ENCODE measurements at regions not wholly inside any gene's neighbourhood (a gene's known extent, or its start where the extent isn't known, plus 50 kb on each side); places are given as distances from the start of the nearest gene placed in this dataset.

DNA sequence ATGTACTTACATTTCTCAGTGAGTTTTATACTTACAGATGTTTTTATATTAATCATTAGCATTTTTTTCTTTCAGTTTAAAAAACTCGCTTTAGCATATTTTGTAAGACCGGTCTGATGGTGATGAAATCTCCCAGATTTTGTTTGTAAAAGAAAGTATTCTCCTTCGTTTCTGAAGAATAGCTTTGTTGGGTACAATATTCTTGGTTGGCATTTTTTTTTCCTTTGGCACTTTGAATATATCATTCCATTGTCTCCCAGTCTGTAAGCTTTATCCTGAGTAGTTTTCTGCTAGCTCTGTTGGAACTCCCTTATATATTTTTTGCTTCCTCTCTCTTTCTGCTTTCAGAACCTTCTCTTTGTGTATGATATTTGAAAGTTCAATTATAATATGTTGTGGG is 412.6 kb downstream of the RASEF start:
- Histone ChIP-seq H3K27ac (ENCODE audit: low read depth) (no peak overlapping the region), H3K4me1 (ENCODE audit: insufficient read depth) (no peaks in the 10 kb centered on the region), H3K4me3 (ENCODE audit: low read depth, low read length) (no peak overlapping the region), H3K36me3 (ENCODE audit: insufficient read depth) (no peaks in the 10 kb centered on the region)
- 88% methylated on average over 3 of the region's 3 CpGs for WGBS
- DNase-seq (ENCODE audit: extremely low spot score): no peak

GRCh38 chr9:82651474-82651873 is 411.5 kb downstream of the RASEF start:
- no peaks in the 10 kb centered on the region for H3K4me1 ChIP-seq (ENCODE audit: insufficient read depth)
- H3K27ac ChIP-seq (ENCODE audit: low read depth): no peak overlapping the region
- 94% methylated on average over 2 of the region's 2 CpGs for WGBS
- DNase-seq (ENCODE audit: extremely low spot score): no peak
- H3K36me3 ChIP-seq (ENCODE audit: insufficient read depth): no peaks in the 10 kb centered on the region
- H3K4me3 ChIP-seq (ENCODE audit: low read depth, low read length): no peak overlapping the region

DNA sequence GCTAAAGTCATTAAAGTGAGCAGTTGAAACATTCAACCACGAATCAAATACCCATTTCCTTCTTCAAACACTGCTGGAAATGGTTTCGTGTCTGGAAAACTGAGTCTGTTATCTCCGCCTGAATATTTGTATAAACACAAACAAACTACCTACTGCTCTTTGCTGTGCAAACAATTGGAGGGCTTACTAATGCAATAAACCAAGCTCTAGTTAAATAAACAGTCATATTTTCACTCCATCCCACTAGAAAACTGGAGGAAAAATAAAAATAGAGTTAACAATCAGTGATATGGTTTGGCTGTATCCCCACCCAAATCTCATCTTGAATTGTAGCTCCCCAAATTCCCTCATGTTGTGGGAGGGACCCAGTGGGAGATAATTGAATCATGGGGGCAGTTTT is 397.6 kb downstream of the RASEF start:
- Histone ChIP-seq H3K36me3 (ENCODE audit: insufficient read depth) (no peaks in the 10 kb centered on the region), H3K27ac (ENCODE audit: low read depth) (no peak overlapping the region), H3K4me1 (ENCODE audit: insufficient read depth) (no peaks in the 10 kb centered on the region), H3K4me3 (ENCODE audit: low read depth, low read length) (no peak overlapping the region)
- WGBS: 69% methylated on average over 3 of the region's 3 CpGs
- no peak for DNase-seq (ENCODE audit: extremely low spot score)

- H3K4me1 ChIP-seq (ENCODE audit: insufficient read depth): no peaks in the 10 kb centered on the region
- H3K4me3 ChIP-seq (ENCODE audit: low read depth, low read length): no peak overlapping the region
- no peak for DNase-seq (ENCODE audit: extremely low spot score)
- no peak overlapping the region for H3K27ac ChIP-seq (ENCODE audit: low read depth)
- WGBS: 80% methylated on average over 5 of the region's 5 CpGs
- no peaks in the 10 kb centered on the region for H3K36me3 ChIP-seq (ENCODE audit: insufficient read depth)
These were observed 394.2 kb downstream of the RASEF start for GRCh38 chr9:82668689-82669199.

GRCh38 chr9:82670000-82670399 is 392.9 kb downstream of the RASEF start:
- Histone ChIP-seq H3K4me1 (ENCODE audit: insufficient read depth) (no peaks in the 10 kb centered on the region), H3K36me3 (ENCODE audit: insufficient read depth) (no peaks in the 10 kb centered on the region), H3K4me3 (ENCODE audit: low read depth, low read length) (no peak overlapping the region), H3K27ac (ENCODE audit: low read depth) (no peak overlapping the region)
- no peak for DNase-seq (ENCODE audit: extremely low spot score)
- 74% methylated on average over 3 of the region's 3 CpGs for WGBS

GRCh38 chr9:82670726-82671125 is 392.2 kb downstream of the RASEF start:
- no peak overlapping the region for H3K4me3 ChIP-seq (ENCODE audit: low read depth, low read length)
- no peak for DNase-seq (ENCODE audit: extremely low spot score)
- WGBS: 96% methylated on average over 1 of the region's 1 CpG

DNA sequence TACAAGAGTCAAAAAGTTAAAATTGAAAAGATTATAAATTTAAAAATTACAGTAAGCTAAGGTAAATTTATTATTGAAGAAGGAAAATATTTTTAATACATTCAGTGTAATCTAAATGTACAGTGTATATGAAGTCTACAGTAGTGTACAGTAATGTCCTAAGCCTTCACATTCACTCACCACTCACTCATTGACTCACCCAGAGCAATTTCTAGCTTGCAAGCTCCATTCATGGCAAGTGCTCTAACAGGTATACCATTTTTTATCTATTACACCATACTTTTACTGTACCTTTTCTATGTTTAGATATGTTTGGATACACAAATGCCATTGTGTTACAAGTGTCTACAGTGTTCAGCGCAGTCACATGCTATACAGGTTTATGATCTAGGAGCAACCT is 389.7 kb downstream of the RASEF start:
- Histone ChIP-seq H3K36me3 (ENCODE audit: insufficient read depth) (no peaks in the 10 kb centered on the region), H3K4me3 (ENCODE audit: low read depth, low read length) (no peak overlapping the region), H3K27ac (ENCODE audit: low read depth) (no peak overlapping the region), H3K4me1 (ENCODE audit: insufficient read depth) (no peaks in the 10 kb centered on the region)
- 99% methylated on average over 1 of the region's 1 CpG for WGBS
- no peak for DNase-seq (ENCODE audit: extremely low spot score)

More at GRCh38 chr9:82670726-82671125, 392.2 kb downstream of the RASEF start:
- Histone ChIP-seq H3K27ac (ENCODE audit: low read depth) (no peak overlapping the region), H3K4me1 (ENCODE audit: insufficient read depth) (no peaks in the 10 kb centered on the region), H3K36me3 (ENCODE audit: insufficient read depth) (no peaks in the 10 kb centered on the region)

GRCh38 chr9:82673919-82674318 is 389.0 kb downstream of the RASEF start:
- Histone ChIP-seq H3K27ac (ENCODE audit: low read depth) (no peak overlapping the region), H3K4me3 (ENCODE audit: low read depth, low read length) (no peak overlapping the region), H3K4me1 (ENCODE audit: insufficient read depth) (no peaks in the 10 kb centered on the region), H3K36me3 (ENCODE audit: insufficient read depth) (no peaks in the 10 kb centered on the region)
- 64% methylated on average over 3 of the region's 3 CpGs for WGBS
- DNase-seq (ENCODE audit: extremely low spot score): no peak

- Histone ChIP-seq H3K4me1 (ENCODE audit: insufficient read depth) (no peaks in the 10 kb centered on the region), H3K4me3 (ENCODE audit: low read depth, low read length) (no peak overlapping the region), H3K36me3 (ENCODE audit: insufficient read depth) (no peaks in the 10 kb centered on the region), H3K27ac (ENCODE audit: low read depth) (no peak overlapping the region)
- 88% methylated on average over 4 of the region's 4 CpGs for WGBS
- no peak for DNase-seq (ENCODE audit: extremely low spot score)
These were observed 387.8 kb downstream of the RASEF start for GRCh38 chr9:82675102-82675501.

- Histone ChIP-seq H3K36me3 (ENCODE audit: insufficient read depth) (no peaks in the 10 kb centered on the region), H3K27ac (ENCODE audit: low read depth) (no peak overlapping the region), H3K4me3 (ENCODE audit: low read depth, low read length) (no peak overlapping the region), H3K4me1 (ENCODE audit: insufficient read depth) (no peaks in the 10 kb centered on the region)
- DNase-seq (ENCODE audit: extremely low spot score): no peak
- 86% methylated on average over 2 of the region's 2 CpGs for WGBS
These were observed 387.3 kb downstream of the RASEF start for GRCh38 chr9:82675605-82676004.

GRCh38 chr9:82677086-82677485 is 385.9 kb downstream of the RASEF start:
- no peaks in the 10 kb centered on the region for H3K36me3 ChIP-seq (ENCODE audit: insufficient read depth)
- H3K4me1 ChIP-seq (ENCODE audit: insufficient read depth): no peaks in the 10 kb centered on the region
- H3K4me3 ChIP-seq (ENCODE audit: low read depth, low read length): no peak overlapping the region
- no peak overlapping the region for H3K27ac ChIP-seq (ENCODE audit: low read depth)
- 63% methylated on average over 1 of the region's 1 CpG for WGBS
- DNase-seq (ENCODE audit: extremely low spot score): no peak

- WGBS: 93% methylated on average over 2 of the region's 2 CpGs
- H3K4me1 ChIP-seq (ENCODE audit: insufficient read depth): no peaks in the 10 kb centered on the region
- no peak overlapping the region for H3K4me3 ChIP-seq (ENCODE audit: low read depth, low read length)
- no peaks in the 10 kb centered on the region for H3K36me3 ChIP-seq (ENCODE audit: insufficient read depth)
- H3K27ac ChIP-seq (ENCODE audit: low read depth): no peak overlapping the region
- DNase-seq (ENCODE audit: extremely low spot score): no peak
These were observed 383.5 kb downstream of the RASEF start for GRCh38 chr9:82679472-82679871.

DNA sequence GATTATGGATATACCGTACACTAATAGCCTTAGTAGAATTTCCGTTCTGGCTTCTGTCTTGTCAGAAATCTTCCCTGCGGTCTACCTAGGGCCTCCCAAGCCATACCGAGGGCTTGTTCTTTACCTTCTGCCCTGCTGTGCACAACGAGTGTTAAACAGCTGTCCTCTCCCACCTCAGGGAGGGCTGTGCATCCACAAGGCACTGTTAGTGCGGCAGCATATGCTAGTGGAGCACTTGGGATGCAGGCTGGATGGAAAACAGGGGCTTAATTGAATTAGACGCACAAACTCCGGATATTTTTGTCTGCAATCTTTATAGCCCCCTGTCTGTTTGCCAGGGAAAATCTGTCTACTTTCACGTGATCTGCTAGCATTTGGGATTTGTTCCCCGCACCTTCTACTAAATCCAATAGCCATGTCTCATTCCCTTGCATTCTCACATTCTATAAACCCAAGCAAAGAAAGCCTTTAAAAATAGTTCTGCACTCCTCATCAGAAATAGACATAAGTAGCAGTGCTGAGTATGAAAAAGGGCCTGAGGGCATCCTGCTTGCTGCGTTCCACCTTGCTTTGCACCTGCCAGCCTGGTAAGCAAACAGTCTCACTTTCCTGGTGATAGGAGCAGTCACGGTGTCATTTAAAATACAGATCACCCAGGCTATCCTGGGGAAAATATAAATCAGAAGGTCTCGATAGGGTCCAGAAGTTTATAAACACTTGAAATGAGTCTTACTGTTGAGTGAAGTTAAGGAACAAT is 382.6 kb downstream of the RASEF start:
- 43% methylated on average over 13 of the region's 13 CpGs for WGBS
- no peak for DNase-seq (ENCODE audit: extremely low spot score)
- no peak overlapping the region for H3K4me3 ChIP-seq (ENCODE audit: low read depth, low read length)
- no peaks in the 10 kb centered on the region for H3K4me1 ChIP-seq (ENCODE audit: insufficient read depth)
- no peak overlapping the region for H3K27ac ChIP-seq (ENCODE audit: low read depth)
- H3K36me3 ChIP-seq (ENCODE audit: insufficient read depth): no peaks in the 10 kb centered on the region

DNA sequence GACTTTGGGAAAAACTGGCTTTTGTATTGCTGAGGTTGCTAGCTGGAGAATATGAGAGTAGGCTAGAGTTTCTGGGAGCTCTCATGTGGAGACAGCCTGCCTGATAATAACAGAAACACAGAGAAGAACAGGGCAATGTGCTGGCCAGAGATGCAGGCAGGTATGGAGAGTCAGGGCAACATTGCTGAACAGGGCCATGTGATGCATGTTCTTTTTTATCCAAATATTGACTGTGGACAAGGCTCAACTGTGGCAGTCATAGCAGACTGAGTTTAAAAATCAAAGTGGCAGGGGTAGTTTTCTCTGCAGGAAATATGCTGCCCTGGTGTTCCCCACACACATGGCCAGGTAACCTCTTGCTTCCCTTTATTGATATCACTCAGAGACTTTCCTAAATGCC is 381.1 kb downstream of the RASEF start:
- Histone ChIP-seq H3K4me3 (ENCODE audit: low read depth, low read length) (no peak overlapping the region), H3K4me1 (ENCODE audit: insufficient read depth) (no peaks in the 10 kb centered on the region), H3K27ac (ENCODE audit: low read depth) (no peak overlapping the region), H3K36me3 (ENCODE audit: insufficient read depth) (no peaks in the 10 kb centered on the region)
- no peak for DNase-seq (ENCODE audit: extremely low spot score)
